Ovary (tissue), 7 donors: ENCODE measurements at regions not wholly inside any gene's neighbourhood (a gene's known extent, or its start where the extent isn't known, plus 50 kb on each side); places are given as distances from the start of the nearest gene placed in this dataset.

Source experiments
- DNase-seq, 5 donors: peaks; one replicate each; pipeline ENCODE4 v3.0.0-alpha.2; 2019 to 2020
- H3K27ac ChIP-seq, 2 donors: fragments of 200-600 bp; one replicate each; pipeline versions ENCODE4 v1.5.1 to v1.8.0; 2019 to 2022
- H3K27me3 ChIP-seq: fragments of 200-600 bp; one replicate; pipeline ENCODE4 v1.8.0; 2022
- H3K36me3 ChIP-seq: fragments of 200-600 bp; sonication (generic); one replicate; pipeline ENCODE4 v1.5.1; 2019
- H3K4me1 ChIP-seq: one replicate; pipeline ENCODE4 v1.8.1; 2013; ENCODE audit warnings: mild to moderate bottlenecking, moderate library complexity; ENCODE audit not compliant: insufficient read depth
- H3K4me3 ChIP-seq: fragments of 200-600 bp; sonication (generic); one replicate; pipeline ENCODE4 v1.5.1; 2017
- H3K9me3 ChIP-seq, 2 donors: fragments of 200-600 bp in 1 of 2; sonication (generic) in 1 of 2; one replicate each; pipeline versions ENCODE4 v1.5.1 to v1.8.1; 2013 to 2019; ENCODE audit warnings: mild to moderate bottlenecking in 1 of 2, moderate library complexity in 1 of 2
- CTCF ChIP-seq, 3 donors: fragments of 450-650 bp in 2 of 3; fragments of 200-600 bp in 1 of 3; IDR thresholded peaks; one replicate each; pipeline versions ENCODE4 v1.5.1 to v1.8.0; 2016 to 2022; ENCODE audit warnings: antibody characterized with exemption in 3 of 3, mild to moderate bottlenecking in 1 of 3
- EP300 ChIP-seq: sonication (generic); formaldehyde crosslinking; IDR thresholded peaks from one replicate; pipeline ENCODE4 v1.6.1; 2017; ENCODE audit warnings: antibody characterized with exemption
- POLR2A ChIP-seq: fragments of 450-650 bp; IDR thresholded peaks from one replicate; pipeline ENCODE4 v1.6.1; 2017; ENCODE audit warnings: antibody characterized with exemption, mild to moderate bottlenecking, moderate library complexity
- WGBS, 3 donors: extraction: QIAGEN DNeasy Blood & Tissue Kit in 1 of 3; methylation state at CpG; one replicate each; pipeline versions ENCODE4 v1.1.5 to v1.1.7; 2013 to 2017; 5-methylcytosine and 5-hydroxymethylcytosine counted together
- intact Hi-C, 4 donors: fragments of 100-400 bp; cut with DNase I; formaldehyde crosslinking; loops; one replicate each; pipeline versions ENCODE4 v1.11.0 to v1.15.1; 2022 to 2023
- donor health status: DM: no; HTN: no; CAD: no; lungs with moderate emphysema.
- donor health status: DM: no; HTN: no; CAD: no.
- donor health status: Bipolar disorder and iron deficiency.
- donor health status: DM: no; HTN: no; CAD: no.
- donor health status: DM: yes; HTN: yes; CAD: no.

- no peak for TF ChIP-seq EP300
- no peak for TF ChIP-seq POLR2A
- TF ChIP-seq CTCF (IDR thresholded peaks at IDR 0.05) = no peak
- intact Hi-C loops = no loop called here
- no peaks in the 10 kb centered on the region for H3K9me3 ChIP-seq
- H3K4me1 ChIP-seq = no peaks in the 10 kb centered on the region
- DNase-seq = no peak
- no peak overlapping the region for H3K4me3 ChIP-seq
- no peaks in the 10 kb centered on the region for H3K36me3 ChIP-seq
- no peak overlapping the region for H3K27ac ChIP-seq
- no peaks in the 10 kb centered on the region for H3K27me3 ChIP-seq
Measured at GRCh38 chr2:71751590-71751989, 298.2 kb downstream of the DYSF start.

- Histone ChIP-seq H3K4me1 (no peaks in the 10 kb centered on the region), H3K9me3 (no peaks in the 10 kb centered on the region), H3K27ac (no peak overlapping the region), H3K36me3 (no peaks in the 10 kb centered on the region), H3K27me3 (no peaks in the 10 kb centered on the region), H3K4me3 (no peak overlapping the region)
- DNase-seq = no peak
- intact Hi-C loops = no loop called here
- TF ChIP-seq CTCF (IDR thresholded peaks at IDR 0.05) = no peak
- TF ChIP-seq EP300 = no peak
- TF ChIP-seq POLR2A = no peak
- 24 to 43% (median 40%) methylated on average over 3 of the region's 3 CpGs for WGBS, 3 donors
Measured at GRCh38 chr2:71749671-71750101, 296.3 kb downstream of the DYSF start.

GRCh38 chr2:71748227-71748626 lies 294.9 kb downstream of the DYSF start:
- intact Hi-C loops = no loop called here
- WGBS, 3 donors = 77 to 85% (median 77%) methylated on average over 5 of the region's 5 CpGs
- no peak for TF ChIP-seq POLR2A
- TF ChIP-seq CTCF (IDR thresholded peaks at IDR 0.05) = no peak
- TF ChIP-seq EP300 = no peak
- no peak for DNase-seq
- Histone ChIP-seq H3K9me3 (no peaks in the 10 kb centered on the region), H3K4me3 (no peak overlapping the region), H3K27ac (no peak overlapping the region), H3K36me3 (no peaks in the 10 kb centered on the region), H3K27me3 (no peaks in the 10 kb centered on the region), H3K4me1 (no peaks in the 10 kb centered on the region)

- Histone ChIP-seq H3K9me3 (no peaks in the 10 kb centered on the region), H3K27me3 (no peaks in the 10 kb centered on the region), H3K27ac (no peak overlapping the region), H3K36me3 (no peaks in the 10 kb centered on the region), H3K4me1 (no peaks in the 10 kb centered on the region), H3K4me3 (no peak overlapping the region)
- intact Hi-C loops = no loop called here
- WGBS, 3 donors = 93 to 95% (median 94%) methylated on average over 4 of the region's 4 CpGs
- DNase-seq = no peak
- no peak for TF ChIP-seq POLR2A
- no peak for TF ChIP-seq EP300
- no peak for TF ChIP-seq CTCF (IDR thresholded peaks at IDR 0.05)
Measured at GRCh38 chr2:71747559-71747958, 294.2 kb downstream of the DYSF start.
